ENCODE measurements at regions not wholly inside any gene's neighbourhood (a gene's known extent, or its start where the extent isn't known, plus 50 kb on each side); places are given as distances from the start of the nearest gene placed in this dataset.

GRCh38 chr4:126568652-126569570 is 1063.8 kb upstream of the INTU start:
- 63 to 65% (median 64%) methylated on average over 7 of the region's 7 CpGs for WGBS, 3 donors
- TF ChIP-seq EP300 (IDR thresholded peaks at IDR 0.05) (no peak), CTCF (IDR thresholded peaks at IDR 0.05) (no peak), POLR2A (IDR thresholded peaks at IDR 0.05) (no peak)
- intact Hi-C loops (cut with DNase I): no loop called here

GRCh38 chr4:126572264-126572663 is 1060.5 kb upstream of the INTU start:
- Histone ChIP-seq H3K27ac (no peak overlapping the region), H3K27me3 (no peaks in the 10 kb centered on the region), H3K9me3 (no peaks in the 10 kb centered on the region), H3K4me1 (ENCODE audit: insufficient read depth) (no peaks in the 10 kb centered on the region), H3K4me3 (no peak overlapping the region), H3K36me3 (no peaks in the 10 kb centered on the region)
- intact Hi-C loops (cut with DNase I): no loop called here
- no peak for DNase-seq
- TF ChIP-seq POLR2A (IDR thresholded peaks at IDR 0.05) (no peak), CTCF (IDR thresholded peaks at IDR 0.05) (no peak), EP300 (IDR thresholded peaks at IDR 0.05) (no peak)
- 68 to 74% (median 70%) methylated on average over 2 of the region's 2 CpGs for WGBS, 3 donors

More at GRCh38 chr4:126568652-126569570, 1063.8 kb upstream of the INTU start:
- Histone ChIP-seq H3K4me3 (no peak overlapping the region), H3K4me1 (ENCODE audit: insufficient read depth) (no peaks in the 10 kb centered on the region), H3K27ac (no peak overlapping the region), H3K27me3 (no peaks in the 10 kb centered on the region), H3K36me3 (no peaks in the 10 kb centered on the region), H3K9me3 (no peaks in the 10 kb centered on the region)
- DNase-seq: no peak

GRCh38 chr4:126582737-126583136 is 1050.0 kb upstream of the INTU start:
- TF ChIP-seq EP300 (IDR thresholded peaks at IDR 0.05) (no peak), CTCF (IDR thresholded peaks at IDR 0.05) (no peak), POLR2A (IDR thresholded peaks at IDR 0.05) (no peak)
- Histone ChIP-seq H3K27me3 (no peaks in the 10 kb centered on the region), H3K27ac (no peak overlapping the region), H3K4me1 (ENCODE audit: insufficient read depth) (no peaks in the 10 kb centered on the region), H3K36me3 (no peaks in the 10 kb centered on the region), H3K4me3 (no peak overlapping the region), H3K9me3 (no peaks in the 10 kb centered on the region)
- no peak for DNase-seq
- intact Hi-C loops (cut with DNase I): no loop called here
- WGBS, 3 donors: 83 to 99% (median 98%) methylated on average over 2 of the region's 2 CpGs

GRCh38 chr4:126583509-126583908 is 1049.2 kb upstream of the INTU start:
- TF ChIP-seq POLR2A (IDR thresholded peaks at IDR 0.05): no peak
- TF ChIP-seq CTCF (IDR thresholded peaks at IDR 0.05): no peak
- no peak for TF ChIP-seq EP300 (IDR thresholded peaks at IDR 0.05)
- DNase-seq: no peak
- Histone ChIP-seq H3K9me3 (no peaks in the 10 kb centered on the region), H3K27me3 (no peaks in the 10 kb centered on the region), H3K36me3 (no peaks in the 10 kb centered on the region), H3K27ac (no peak overlapping the region), H3K4me3 (no peak overlapping the region), H3K4me1 (ENCODE audit: insufficient read depth) (no peaks in the 10 kb centered on the region)
- intact Hi-C loops (cut with DNase I): no loop called here
- 82 to 85% (median 83%) methylated on average over 1 of the region's 1 CpG for WGBS, 3 donors
